Nucleus accumbens (tissue), 56 donors: ENCODE measurements at regions not wholly inside any gene's neighbourhood (a gene's known extent, or its start where the extent isn't known, plus 50 kb on each side); places are given as distances from the start of the nearest gene placed in this dataset.
"Not testable (repeated sequence)": the region's sequence is repeated elsewhere in the genome, so short reads cannot be mapped to it uniquely, and the experiment has no call there.

ENCODE experiments used
- DNase-seq, 56 donors: peaks; one replicate each; lab custom pipeline; 2025; lab: John Stamatoyannopoulos, UW

- DNase-seq: no peak
These were observed 293.9 kb upstream of the RIOK2 start for GRCh38 chr5:97476852-97477534.

GRCh38 chr5:97478483-97478882 is 295.4 kb upstream of the RIOK2 start:
- DNase-seq: no peak

GRCh38 chr5:97480313-97480712 is 297.3 kb upstream of the RIOK2 start:
- no peak for DNase-seq

- no peak for DNase-seq
These were observed 305.1 kb upstream of the RIOK2 start for GRCh38 chr5:97488126-97488668.

- DNase-seq: no peak
These were observed 306.2 kb upstream of the RIOK2 start for GRCh38 chr5:97489010-97489840.

GRCh38 chr5:97494465-97494864 is 311.4 kb upstream of the RIOK2 start:
- DNase-seq: no peak

- DNase-seq: no peak
These were observed 312.3 kb upstream of the RIOK2 start for GRCh38 chr5:97495301-97495700.

- no peak for DNase-seq
These were observed 313.0 kb upstream of the RIOK2 start for GRCh38 chr5:97496037-97496436.

GRCh38 chr5:97498657-97499056 is 315.6 kb upstream of the RIOK2 start:
- DNase-seq: no peak

- peak in 3 of 56 donors; percentile 0 to 11 (median 3) for DNase-seq
These were observed 316.6 kb upstream of the RIOK2 start for GRCh38 chr5:97499605-97500004.

GRCh38 chr5:97501286-97501964 is 318.4 kb upstream of the RIOK2 start:
- DNase-seq: no peak

GRCh38 chr5:97501965-97502305 is 318.9 kb upstream of the RIOK2 start:
- no peak for DNase-seq

- no peak for DNase-seq
These were observed 325.8 kb upstream of the RIOK2 start for GRCh38 chr5:97508864-97509263.

GRCh38 chr5:97519565-97519964 is 336.5 kb upstream of the RIOK2 start:
- DNase-seq: not testable (repeated sequence)

- not testable (repeated sequence) for DNase-seq
These were observed 340.3 kb upstream of the RIOK2 start for GRCh38 chr5:97523336-97523735.

- DNase-seq: no peak
These were observed 342.7 kb upstream of the RIOK2 start for GRCh38 chr5:97525780-97526179.

GRCh38 chr5:97528941-97529340 is 345.9 kb upstream of the RIOK2 start:
- no peak for DNase-seq

GRCh38 chr5:97529354-97529985 is 346.4 kb upstream of the RIOK2 start:
- no peak for DNase-seq

GRCh38 chr5:97531549-97531948 is 348.5 kb upstream of the RIOK2 start:
- DNase-seq: no peak

GRCh38 chr5:97534166-97534565 is 351.1 kb upstream of the RIOK2 start:
- peak in 13 of 56 donors; percentile 1 to 39 (median 12) for DNase-seq

GRCh38 chr5:97536683-97537082 is 353.6 kb upstream of the RIOK2 start:
- DNase-seq: no peak
